CD4-positive, alpha-beta T cell (primary cell): ENCODE measurements at regions not wholly inside any gene's neighbourhood (a gene's known extent, or its start where the extent isn't known, plus 50 kb on each side); places are given as distances from the start of the nearest gene placed in this dataset.

Experiments used
- ATAC-seq: fragments of 200-7000 bp; cut with Tn5 transposase; one replicate; pipeline ENCODE4 v1.10.0; 2022; ENCODE audit warnings: mild to moderate bottlenecking; ENCODE audit not compliant: poor library complexity
- CTCF ChIA-PET: fragments of 350-600 bp; sonication (Branson Sonifier 250); formaldehyde crosslinking; loops from one replicate; lab custom pipeline; 2021; ENCODE audit warnings: antibody characterized with exemption, inconsistent platforms; lab: Charles Lee
- POLR2A ChIA-PET: fragments of 350-600 bp; sonication (Branson Sonifier 250); formaldehyde crosslinking; loops from one replicate; lab custom pipeline; 2021; ENCODE audit warnings: antibody characterized with exemption, inconsistent platforms; lab: Charles Lee
- DNase-seq, 14 experiments: peaks; one replicate each; pipeline ENCODE4 v3.0.0-alpha.2; 2013 to 2020; ENCODE audit warnings: mixed read lengths in 2 of 14
- H3K27ac ChIP-seq, 2 donors: one replicate each; pipeline versions ENCODE4 v1.5.1 to v1.7.0; 2013; ENCODE audit warnings: low read length in 2 of 2, low read depth in 1 of 2, mild to moderate bottlenecking in 1 of 2
- H3K27me3 ChIP-seq, 2 experiments: 1 replicate in 1 of 2; 2 replicates in 1 of 2; pipeline versions ENCODE4 v1.6.1 to v1.7.0; 2013; ENCODE audit warnings: low read length in 2 of 2, control low read depth in 1 of 2, mild to moderate bottlenecking in 1 of 2, moderate library complexity in 1 of 2; ENCODE audit not compliant: insufficient read depth in 2 of 2, control insufficient read depth in 1 of 2
- H3K36me3 ChIP-seq: one replicate; pipeline ENCODE4 v1.6.1; 2013; ENCODE audit warnings: low read length, control low read depth; ENCODE audit not compliant: insufficient read depth
- H3K4me1 ChIP-seq: one replicate; pipeline ENCODE4 v1.6.1; 2013; ENCODE audit warnings: low read length, control low read depth; ENCODE audit not compliant: insufficient read depth
- H3K4me3 ChIP-seq: one replicate; pipeline ENCODE4 v1.5.1; 2013; ENCODE audit warnings: mild to moderate bottlenecking, low read length, moderate library complexity
- H3K9me3 ChIP-seq, 2 experiments: 1 replicate in 1 of 2; 2 replicates in 1 of 2; pipeline versions ENCODE4 v1.6.1 to v1.7.0; 2013; ENCODE audit warnings: low read length in 2 of 2, mild to moderate bottlenecking in 2 of 2, control low read depth in 1 of 2, moderate library complexity in 1 of 2; ENCODE audit not compliant: control insufficient read depth in 1 of 2, insufficient read depth in 1 of 2
- H3K27ac Mint-ChIP-seq: one replicate; pipeline ENCODE4 v1.8.0; 2020; ENCODE audit warnings: mixed read lengths
- H3K27me3 Mint-ChIP-seq: one replicate; pipeline ENCODE4 v1.8.0; 2021; ENCODE audit warnings: mixed read lengths
- H3K36me3 Mint-ChIP-seq: one replicate; pipeline ENCODE4 v1.8.0; 2021; ENCODE audit warnings: low read depth, mixed read lengths
- H3K4me1 Mint-ChIP-seq: one replicate; pipeline ENCODE4 v1.8.0; 2021; ENCODE audit warnings: low read depth, mixed read lengths
- H3K4me3 Mint-ChIP-seq: one replicate; pipeline ENCODE4 v1.8.0; 2020; ENCODE audit warnings: mild to moderate bottlenecking, mixed read lengths
- H3K9me3 Mint-ChIP-seq: one replicate; pipeline ENCODE4 v1.8.0; 2020; ENCODE audit warnings: mixed read lengths
- intact Hi-C, 2 experiments: fragments of 100-400 bp; cut with DNase I in 1 of 2; cut with micrococcal nuclease in 1 of 2; formaldehyde crosslinking; loops; one replicate each; pipeline versions ENCODE4 v1.15.1 to v1.9.0; 2023 to 2025; cut with DNase I, micrococcal nuclease
- TF ChIP-seq, protein P1 (sequence below): fragments of 200-600 bp; IDR thresholded peaks from one replicate; pipeline ENCODE4 v1.8.0; 2022; ENCODE audit warnings: antibody characterized with exemption, mild to moderate bottlenecking

DNA sequence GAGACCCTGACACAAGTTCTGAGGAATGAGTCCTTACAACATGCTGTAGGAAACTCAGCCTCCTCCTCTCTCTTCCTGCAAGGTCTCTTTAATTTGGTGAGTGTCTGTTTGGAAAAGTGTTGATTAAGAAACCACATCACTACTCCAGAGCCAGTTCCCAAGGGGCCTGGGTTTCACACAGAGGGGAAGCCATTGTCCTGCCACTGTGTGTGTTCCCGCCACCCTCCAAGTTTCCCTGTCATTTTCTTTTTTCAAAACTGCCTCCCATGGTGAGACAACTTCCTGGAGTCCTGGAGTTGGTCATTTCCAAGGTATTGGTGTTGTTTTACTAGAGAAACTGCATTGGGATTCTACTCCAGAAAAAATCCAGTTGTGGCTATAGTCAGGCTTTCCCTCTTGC, 232.0 kb upstream of the PARD3B start:
- ChIA-PET CTCF (no interaction called here), POLR2A (no interaction called here)
- H3K36me3 ChIP-seq, result no peaks in the 10 kb centered on the region
- ATAC-seq (no peak), DNase-seq (no peak)
- H3K4me3 ChIP-seq, result no peak overlapping the region
- peaks cover 29% of the 10 kb centered on the region for H3K27me3 Mint-ChIP-seq
- H3K36me3 Mint-ChIP-seq, result no peaks in the 10 kb centered on the region
- H3K4me1 Mint-ChIP-seq, result no peaks in the 10 kb centered on the region
- no peaks in the 10 kb centered on the region for H3K4me1 ChIP-seq
- H3K9me3 Mint-ChIP-seq, result no peaks in the 10 kb centered on the region
- no peak overlapping the region for H3K27ac ChIP-seq
- H3K27ac Mint-ChIP-seq, result no peak overlapping the region
- intact Hi-C loops, result no loop called here
- H3K9me3 ChIP-seq, result no peaks in the 10 kb centered on the region
- no peak overlapping the region for H3K4me3 Mint-ChIP-seq
- peaks cover 3 to 6% of the 10 kb centered on the region in 2 experiments for H3K27me3 ChIP-seq
- TF ChIP-seq, protein P1, sequence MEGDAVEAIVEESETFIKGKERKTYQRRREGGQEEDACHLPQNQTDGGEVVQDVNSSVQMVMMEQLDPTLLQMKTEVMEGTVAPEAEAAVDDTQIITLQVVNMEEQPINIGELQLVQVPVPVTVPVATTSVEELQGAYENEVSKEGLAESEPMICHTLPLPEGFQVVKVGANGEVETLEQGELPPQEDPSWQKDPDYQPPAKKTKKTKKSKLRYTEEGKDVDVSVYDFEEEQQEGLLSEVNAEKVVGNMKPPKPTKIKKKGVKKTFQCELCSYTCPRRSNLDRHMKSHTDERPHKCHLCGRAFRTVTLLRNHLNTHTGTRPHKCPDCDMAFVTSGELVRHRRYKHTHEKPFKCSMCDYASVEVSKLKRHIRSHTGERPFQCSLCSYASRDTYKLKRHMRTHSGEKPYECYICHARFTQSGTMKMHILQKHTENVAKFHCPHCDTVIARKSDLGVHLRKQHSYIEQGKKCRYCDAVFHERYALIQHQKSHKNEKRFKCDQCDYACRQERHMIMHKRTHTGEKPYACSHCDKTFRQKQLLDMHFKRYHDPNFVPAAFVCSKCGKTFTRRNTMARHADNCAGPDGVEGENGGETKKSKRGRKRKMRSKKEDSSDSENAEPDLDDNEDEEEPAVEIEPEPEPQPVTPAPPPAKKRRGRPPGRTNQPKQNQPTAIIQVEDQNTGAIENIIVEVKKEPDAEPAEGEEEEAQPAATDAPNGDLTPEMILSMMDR, result no peak

DNA sequence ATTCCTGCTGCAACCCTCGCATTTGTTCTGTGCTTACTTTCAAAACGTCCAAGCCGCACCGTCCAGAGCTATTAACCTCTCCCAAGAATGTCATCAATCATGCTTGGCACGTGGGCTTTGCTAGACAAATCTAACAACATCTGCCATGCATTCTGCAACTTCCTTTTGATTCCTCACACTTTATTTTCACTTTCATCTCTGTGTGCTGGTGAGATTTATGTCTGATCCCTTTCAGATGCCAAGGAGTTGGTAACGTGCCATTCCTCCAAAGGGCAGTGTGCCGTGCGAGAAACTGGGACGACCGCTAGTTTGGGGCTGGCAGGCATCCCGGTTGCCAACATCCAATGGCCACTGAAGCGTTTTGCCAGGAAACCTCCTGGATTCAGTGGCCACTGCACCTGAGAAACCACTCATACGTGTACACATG, 230.0 kb upstream of the PARD3B start:
- Histone ChIP-seq H3K4me3 (no peak overlapping the region), H3K4me1 (no peaks in the 10 kb centered on the region), H3K27ac (no peak overlapping the region), H3K9me3 (no peaks in the 10 kb centered on the region), H3K27me3 (peaks cover 0 to 3% of the 10 kb centered on the region in 2 experiments), H3K36me3 (no peaks in the 10 kb centered on the region)
- ChIA-PET CTCF (no interaction called here), POLR2A (no interaction called here)
- intact Hi-C loops, result no loop called here
- no peak overlapping the region for H3K4me3 Mint-ChIP-seq
- DNase-seq (no peak), ATAC-seq (no peak)
- H3K9me3 Mint-ChIP-seq, result no peaks in the 10 kb centered on the region
- no peak overlapping the region for H3K27ac Mint-ChIP-seq
- no peaks in the 10 kb centered on the region for H3K36me3 Mint-ChIP-seq
- H3K4me1 Mint-ChIP-seq, result no peaks in the 10 kb centered on the region
- TF ChIP-seq, protein P1, result no peak
- peaks cover 33% of the 10 kb centered on the region for H3K27me3 Mint-ChIP-seq

DNA sequence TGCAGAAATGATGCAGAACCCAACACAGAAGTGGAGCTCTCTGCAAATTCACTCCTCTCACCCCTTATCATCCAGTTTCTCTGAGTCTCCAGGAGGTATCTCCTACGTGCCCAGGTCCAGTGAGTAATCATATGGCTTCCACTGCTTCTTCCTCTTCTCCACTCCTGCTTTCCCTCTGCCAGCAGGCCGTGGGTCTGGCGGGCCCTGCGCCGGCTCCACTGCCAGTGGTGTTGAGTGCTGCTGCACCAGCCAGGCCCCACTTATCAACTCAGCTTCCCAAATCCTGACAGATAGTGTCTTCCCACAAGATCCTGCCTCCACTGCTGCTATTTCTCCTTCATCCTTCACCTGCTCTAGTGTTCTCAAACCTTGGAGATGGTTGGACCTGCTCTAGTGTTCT, 227.6 kb upstream of the PARD3B start:
- Mint-ChIP-seq H3K4me3 (no peak overlapping the region), H3K27ac (no peak overlapping the region), H3K9me3 (no peaks in the 10 kb centered on the region), H3K27me3 (peaks cover 33% of the 10 kb centered on the region), H3K4me1 (no peaks in the 10 kb centered on the region), H3K36me3 (no peaks in the 10 kb centered on the region)
- Histone ChIP-seq H3K9me3 (no peaks in the 10 kb centered on the region), H3K4me3 (no peak overlapping the region), H3K27me3 (peaks cover 0 to 3% of the 10 kb centered on the region in 2 experiments), H3K27ac (no peak overlapping the region), H3K36me3 (no peaks in the 10 kb centered on the region), H3K4me1 (no peaks in the 10 kb centered on the region)
- ChIA-PET POLR2A (no interaction called here), CTCF (no interaction called here)
- no peak for ATAC-seq
- intact Hi-C loops, result no loop called here
- TF ChIP-seq, protein P1, result no peak
- no peak for DNase-seq
